ENCODE measurements at regions not wholly inside any gene's neighbourhood (a gene's known extent, or its start where the extent isn't known, plus 50 kb on each side); places are given as distances from the start of the nearest gene placed in this dataset.
A peak's percentile ranks its signal among the peaks of the same experiment; 100 is the strongest.

DNA sequence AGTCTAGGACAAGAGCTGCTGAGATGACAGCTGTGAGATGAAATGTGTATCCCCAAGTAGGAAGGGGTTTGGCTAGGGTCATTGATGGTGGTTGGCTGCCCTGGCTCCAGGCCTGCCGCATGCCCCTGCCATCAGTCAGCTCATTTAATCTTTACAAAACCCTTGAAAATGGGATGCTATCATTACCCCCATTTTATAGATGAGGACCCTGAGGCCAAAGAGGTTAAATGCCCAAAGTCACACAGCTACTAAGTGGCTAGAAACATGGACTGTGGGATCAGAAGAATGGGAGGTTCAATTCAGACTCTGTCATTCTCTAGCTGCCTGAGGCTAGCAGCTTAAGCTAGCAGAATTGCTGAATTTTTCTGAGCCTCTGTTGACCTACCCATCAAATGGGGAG, 198.8 kb downstream of the MAF start:
- Histone ChIP-seq H3K9me1 (ENCODE audit: control insufficient read depth, insufficient read depth, low read length) (no peaks in the 10 kb centered on the region), H3K4me1 (replicated peaks in 1 of 2; ENCODE audit: control insufficient read depth in 2 of 2, insufficient read depth in 2 of 2, low read length in 2 of 2) (peaks cover 24 to 25% of the 10 kb centered on the region in 2 experiments; a peak in 4 of 5 replicates), H3K4me3 (no peak overlapping the region), H3K9ac (ENCODE audit: insufficient read depth in 1 of 2, low read depth in 2 of 2, low read length in 2 of 2) (peak overlapping the region in 1 of 2 experiments; percentile 8; a peak in 1 of 4 replicates), H3K27ac (ENCODE audit: extremely low read depth, low read depth, low read length) (peak overlapping the region; percentile 30; the same call in 2 of the 3 replicates), H2AFZ (ENCODE audit: low read depth, low read length) (peak overlapping the region; percentile 48; the same call in 1 of the 2 replicates), H4K20me1 (replicated peaks; ENCODE audit: control insufficient read depth, insufficient read depth, low read length) (no peaks in the 10 kb centered on the region), H3K36me3 (ENCODE audit: control insufficient read depth, insufficient read depth, low read length) (no peaks in the 10 kb centered on the region), H3K27me3 (ENCODE audit: control insufficient read depth in 2 of 2, insufficient read depth in 2 of 2, low read length in 2 of 2) (peaks cover 2 to 11% of the 10 kb centered on the region in 2 experiments; a peak in 3 of 5 replicates), H3K9me3 (replicated peaks; ENCODE audit: control insufficient read depth, insufficient read depth, low read depth, low read length) (no peaks in the 10 kb centered on the region; the same call in 1 of the 2 replicates), H3K4me2 (ENCODE audit: insufficient read depth, low read length) (peak overlapping the region; percentile 19), H3K79me2 (ENCODE audit: control insufficient read depth, insufficient read depth, low read length) (no peaks in the 10 kb centered on the region)
- DNase-seq (ENCODE audit: extremely low read depth in 1 of 4, low spot score in 3 of 4): no peak
- TF ChIP-seq, protein P1, sequence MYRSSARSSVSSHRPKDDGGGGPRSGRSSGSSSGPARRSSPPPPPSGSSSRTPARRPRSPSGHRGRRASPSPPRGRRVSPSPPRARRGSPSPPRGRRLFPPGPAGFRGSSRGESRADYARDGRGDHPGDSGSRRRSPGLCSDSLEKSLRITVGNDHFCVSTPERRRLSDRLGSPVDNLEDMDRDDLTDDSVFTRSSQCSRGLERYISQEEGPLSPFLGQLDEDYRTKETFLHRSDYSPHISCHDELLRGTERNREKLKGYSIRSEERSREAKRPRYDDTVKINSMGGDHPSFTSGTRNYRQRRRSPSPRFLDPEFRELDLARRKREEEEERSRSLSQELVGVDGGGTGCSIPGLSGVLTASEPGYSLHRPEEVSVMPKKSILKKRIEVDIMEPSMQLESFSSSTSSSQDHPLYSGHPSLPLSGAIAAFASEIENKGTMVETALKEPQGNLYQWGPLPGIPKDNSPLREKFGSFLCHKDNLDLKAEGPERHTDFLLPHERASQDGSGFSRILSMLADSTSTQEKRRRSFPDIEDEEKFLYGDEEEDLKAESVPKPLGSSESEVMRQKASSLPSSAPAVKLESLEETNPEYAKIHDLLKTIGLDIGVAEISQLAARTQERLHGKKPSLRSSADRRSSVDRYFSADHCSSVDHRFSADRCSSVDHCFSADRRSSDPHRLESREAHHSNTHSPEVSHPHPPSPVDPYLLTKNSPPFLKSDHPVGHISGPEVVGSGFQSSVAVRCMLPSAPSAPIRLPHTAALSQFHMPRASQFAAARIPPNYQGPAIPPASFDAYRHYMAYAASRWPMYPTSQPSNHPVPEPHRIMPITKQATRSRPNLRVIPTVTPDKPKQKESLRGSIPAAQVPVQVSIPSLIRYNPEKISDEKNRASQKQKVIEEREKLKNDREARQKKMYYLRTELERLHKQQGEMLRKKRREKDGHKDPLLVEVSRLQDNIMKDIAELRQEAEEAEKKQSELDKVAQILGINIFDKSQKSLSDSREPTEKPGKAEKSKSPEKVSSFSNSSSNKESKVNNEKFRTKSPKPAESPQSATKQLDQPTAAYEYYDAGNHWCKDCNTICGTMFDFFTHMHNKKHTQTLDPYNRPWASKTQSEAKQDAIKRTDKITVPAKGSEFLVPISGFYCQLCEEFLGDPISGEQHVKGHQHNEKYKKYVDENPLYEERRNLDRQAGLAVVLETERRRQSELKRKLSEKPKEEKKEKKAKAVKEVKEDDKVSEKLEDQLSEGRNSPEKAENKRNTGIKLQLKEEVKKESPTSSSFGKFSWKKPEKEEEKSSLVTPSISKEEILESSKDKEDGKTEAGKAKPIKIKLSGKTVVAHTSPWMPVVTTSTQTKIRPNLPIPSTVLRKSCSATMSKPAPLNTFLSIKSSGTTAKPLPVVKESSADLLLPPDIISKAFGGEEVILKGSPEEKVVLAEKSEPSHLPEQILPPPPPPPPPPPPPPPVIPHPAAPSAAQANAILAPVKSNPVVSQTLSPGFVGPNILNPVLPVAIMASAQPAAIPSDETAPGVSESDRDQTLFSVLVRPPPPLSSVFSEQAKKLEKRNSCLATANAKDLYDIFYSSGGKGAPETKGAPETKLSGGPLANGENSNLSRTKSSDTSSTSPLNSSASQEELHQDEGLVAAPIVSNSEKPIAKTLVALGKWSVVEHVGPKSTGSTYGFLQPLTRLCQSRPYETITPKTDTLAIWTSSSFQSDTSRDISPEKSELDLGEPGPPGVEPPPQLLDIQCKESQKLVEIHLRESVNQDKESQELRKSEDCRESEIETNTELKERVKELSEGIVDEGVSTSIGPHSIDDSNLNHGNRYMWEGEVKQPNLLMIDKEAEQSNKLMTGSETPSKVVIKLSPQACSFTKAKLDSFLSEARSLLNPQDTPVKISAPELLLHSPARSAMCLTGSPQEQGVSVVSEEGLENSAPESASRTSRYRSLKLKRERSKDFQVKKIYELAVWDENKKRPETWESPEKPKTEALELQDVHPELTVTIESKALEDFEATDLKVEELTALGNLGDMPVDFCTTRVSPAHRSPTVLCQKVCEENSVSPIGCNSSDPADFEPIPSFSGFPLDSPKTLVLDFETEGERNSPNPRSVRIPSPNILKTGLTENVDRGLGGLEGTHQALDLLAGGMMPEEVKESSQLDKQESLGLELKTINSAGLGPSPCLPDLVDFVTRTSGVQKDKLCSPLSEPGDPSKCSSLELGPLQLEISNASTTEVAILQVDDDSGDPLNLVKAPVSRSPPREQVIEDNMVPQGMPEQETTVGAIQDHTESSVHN (IDR thresholded peaks at IDR 0.05; ENCODE audit: borderline replicate concordance in 1 of 2, low read depth in 1 of 2): no peak
- TF ChIP-seq RBM25 (IDR thresholded peaks at IDR 0.05; ENCODE audit: low read depth, low read length, severe bottlenecking) (peak; percentile 42), ESRRA (IDR thresholded peaks at IDR 0.05; ENCODE audit: borderline replicate concordance, low read depth) (peak; percentile 91), BCOR (IDR thresholded peaks at IDR 0.05) (0 out of 2 replicates have a peak, but pooled peaks have one; percentile 8)
- in situ Hi-C loops (cut with MboI) (no loop called here), intact Hi-C loops (cut with micrococcal nuclease) (no loop called here)
- ChIA-PET POLR2A (interaction anchor here (0.6 to 0.8 kb wide), 2 partner anchors 13 to 764 kb away, joined by 3 read pairs; no protein-coding TSS in a partner anchor), CTCF (ENCODE audit: low intra/inter-chr PET ratio) (no interaction called here)
- 91% methylated on average over 1 of the region's 1 CpG for whole genome bisulfite sequencing (ENCODE audit: insufficient coverage, low coverage, missing lambda C conversion rate)
- FAIRE-seq: no peak
- no TSS peak for BruUV-seq (replicated peaks)
- ATAC-seq: peak; percentile 5; the same call in 2 of the 3 replicates
